Nephron progenitor cell (in vitro differentiated cells): ENCODE measurements at regions not wholly inside any gene's neighbourhood (a gene's known extent, or its start where the extent isn't known, plus 50 kb on each side); places are given as distances from the start of the nearest gene placed in this dataset.

ENCODE experiments used
- DNase-seq: peaks from one replicate; pipeline ENCODE4 v3.0.0; 2021
- H3K27ac Mint-ChIP-seq: 2 replicates; pipeline ENCODE4 v1.8.0; 2021; ENCODE audit warnings: mild to moderate bottlenecking, moderate library complexity, mixed read lengths
- H3K27me3 Mint-ChIP-seq: 2 replicates; pipeline ENCODE4 v1.8.0; 2021; ENCODE audit warnings: mild to moderate bottlenecking, low read depth, mixed read lengths; ENCODE audit not compliant: poor library complexity
- H3K36me3 Mint-ChIP-seq: 2 replicates; pipeline ENCODE4 v1.8.0; 2021; ENCODE audit warnings: low read depth, mixed read lengths
- H3K4me1 Mint-ChIP-seq: 2 replicates; pipeline ENCODE4 v1.8.0; 2021; ENCODE audit warnings: mixed read lengths
- H3K4me3 Mint-ChIP-seq: 2 replicates; pipeline ENCODE4 v1.8.0; 2021; ENCODE audit warnings: mild to moderate bottlenecking, moderate library complexity, mixed read lengths
- H3K9me3 Mint-ChIP-seq: 2 replicates; pipeline ENCODE4 v1.8.0; 2021; ENCODE audit warnings: mild to moderate bottlenecking, moderate library complexity, mixed read lengths
- TF ChIP-seq, protein P1 (sequence below): fragments of 200-600 bp; sonication (generic); IDR thresholded peaks from 2 replicates; pipeline ENCODE4 v1.5.0; 2021; ENCODE audit warnings: antibody characterized with exemption

- H3K36me3 Mint-ChIP-seq = no peaks in the 10 kb centered on the region
- no peaks in the 10 kb centered on the region for H3K9me3 Mint-ChIP-seq
- no peaks in the 10 kb centered on the region for H3K4me1 Mint-ChIP-seq
- TF ChIP-seq, protein P1, sequence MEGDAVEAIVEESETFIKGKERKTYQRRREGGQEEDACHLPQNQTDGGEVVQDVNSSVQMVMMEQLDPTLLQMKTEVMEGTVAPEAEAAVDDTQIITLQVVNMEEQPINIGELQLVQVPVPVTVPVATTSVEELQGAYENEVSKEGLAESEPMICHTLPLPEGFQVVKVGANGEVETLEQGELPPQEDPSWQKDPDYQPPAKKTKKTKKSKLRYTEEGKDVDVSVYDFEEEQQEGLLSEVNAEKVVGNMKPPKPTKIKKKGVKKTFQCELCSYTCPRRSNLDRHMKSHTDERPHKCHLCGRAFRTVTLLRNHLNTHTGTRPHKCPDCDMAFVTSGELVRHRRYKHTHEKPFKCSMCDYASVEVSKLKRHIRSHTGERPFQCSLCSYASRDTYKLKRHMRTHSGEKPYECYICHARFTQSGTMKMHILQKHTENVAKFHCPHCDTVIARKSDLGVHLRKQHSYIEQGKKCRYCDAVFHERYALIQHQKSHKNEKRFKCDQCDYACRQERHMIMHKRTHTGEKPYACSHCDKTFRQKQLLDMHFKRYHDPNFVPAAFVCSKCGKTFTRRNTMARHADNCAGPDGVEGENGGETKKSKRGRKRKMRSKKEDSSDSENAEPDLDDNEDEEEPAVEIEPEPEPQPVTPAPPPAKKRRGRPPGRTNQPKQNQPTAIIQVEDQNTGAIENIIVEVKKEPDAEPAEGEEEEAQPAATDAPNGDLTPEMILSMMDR = no peak
- no peak overlapping the region for H3K27ac Mint-ChIP-seq
- peaks cover 3% of the 10 kb centered on the region for H3K27me3 Mint-ChIP-seq
- no peak for DNase-seq
- H3K4me3 Mint-ChIP-seq = no peak overlapping the region
Observed at GRCh38 chr4:141565379-141566089, 70.8 kb upstream of the IL15 start.

- TF ChIP-seq, protein P1 = no peak
- Mint-ChIP-seq H3K9me3 (no peaks in the 10 kb centered on the region), H3K4me1 (no peaks in the 10 kb centered on the region), H3K4me3 (no peak overlapping the region), H3K27me3 (peaks cover 3% of the 10 kb centered on the region), H3K27ac (no peak overlapping the region), H3K36me3 (no peaks in the 10 kb centered on the region)
- no peak for DNase-seq
Observed at GRCh38 chr4:141567326-141567915, 69.0 kb upstream of the IL15 start.

- H3K4me3 Mint-ChIP-seq = no peak overlapping the region
- H3K4me1 Mint-ChIP-seq = no peaks in the 10 kb centered on the region
- H3K27ac Mint-ChIP-seq = no peak overlapping the region
- H3K9me3 Mint-ChIP-seq = no peaks in the 10 kb centered on the region
- peaks cover 7% of the 10 kb centered on the region for H3K27me3 Mint-ChIP-seq
- DNase-seq = no peak
- H3K36me3 Mint-ChIP-seq = no peaks in the 10 kb centered on the region
- TF ChIP-seq, protein P1 = no peak
Observed at GRCh38 chr4:141569141-141569540, 67.2 kb upstream of the IL15 start.

DNA sequence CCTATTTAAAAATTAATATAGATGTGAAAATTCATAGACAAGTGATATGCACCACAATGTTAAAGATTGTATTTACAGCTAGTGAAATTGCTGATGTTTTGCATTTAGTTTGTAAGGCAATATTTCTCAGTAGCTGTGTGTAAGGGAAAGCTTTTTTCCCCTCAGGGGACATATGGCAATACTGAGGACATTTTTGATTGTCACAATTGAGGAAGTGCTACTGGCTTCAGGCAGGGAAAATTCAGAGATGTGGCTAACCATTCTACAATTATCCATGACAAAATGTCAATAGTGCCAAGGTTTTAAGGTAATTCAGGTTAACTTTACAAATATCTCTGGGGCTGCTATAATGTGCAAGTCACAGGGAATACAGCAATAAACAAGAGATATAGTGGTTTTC, 66.1 kb upstream of the IL15 start:
- Mint-ChIP-seq H3K27me3 (peaks cover 7% of the 10 kb centered on the region), H3K4me1 (no peaks in the 10 kb centered on the region), H3K4me3 (no peak overlapping the region), H3K36me3 (no peaks in the 10 kb centered on the region), H3K27ac (no peak overlapping the region), H3K9me3 (no peaks in the 10 kb centered on the region)
- no peak for DNase-seq
- TF ChIP-seq, protein P1 = no peak

DNA sequence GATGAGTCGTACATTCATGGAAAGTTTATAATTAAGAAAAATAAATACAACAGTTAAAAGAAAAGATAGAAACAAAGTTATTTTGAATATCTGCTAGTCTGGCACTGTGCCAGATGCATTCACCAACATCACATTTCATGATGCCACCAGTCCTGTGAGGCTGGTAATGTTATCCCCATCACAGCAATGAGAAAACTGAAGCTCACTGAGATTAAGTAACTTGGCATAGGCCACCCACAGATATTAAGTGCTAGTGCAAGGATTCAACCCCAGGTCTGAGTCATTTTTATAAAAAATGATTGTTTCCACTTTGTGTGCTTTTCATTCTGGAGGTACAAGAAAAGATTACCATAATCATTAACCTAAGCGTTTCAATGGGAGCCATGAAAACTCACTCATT, 65.0 kb upstream of the IL15 start:
- Mint-ChIP-seq H3K36me3 (no peaks in the 10 kb centered on the region), H3K27ac (no peak overlapping the region), H3K27me3 (peaks cover 7% of the 10 kb centered on the region), H3K4me1 (no peaks in the 10 kb centered on the region), H3K9me3 (no peaks in the 10 kb centered on the region), H3K4me3 (no peak overlapping the region)
- TF ChIP-seq, protein P1 = no peak
- no peak for DNase-seq

DNA sequence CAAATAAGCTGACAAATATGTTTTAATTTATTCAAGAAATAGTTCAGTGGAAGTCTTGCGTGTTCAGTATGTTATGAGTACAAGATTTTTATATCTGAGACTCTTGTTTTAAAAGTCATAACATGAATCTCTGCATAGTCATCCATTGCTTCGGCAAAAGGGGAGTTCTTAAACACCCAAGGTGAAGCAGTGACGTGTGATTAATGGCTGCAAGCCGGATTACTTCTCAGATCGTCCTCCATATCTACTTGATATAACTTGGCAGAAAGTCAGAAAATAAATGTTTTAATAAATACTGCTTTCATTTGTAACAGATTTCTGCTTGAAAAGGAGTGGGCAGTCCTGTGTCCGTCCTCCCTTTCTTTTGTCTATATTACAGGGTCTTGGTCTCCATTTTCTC, 64.6 kb upstream of the IL15 start:
- H3K4me3 Mint-ChIP-seq = no peak overlapping the region
- no peak overlapping the region for H3K27ac Mint-ChIP-seq
- no peaks in the 10 kb centered on the region for H3K4me1 Mint-ChIP-seq
- no peak for DNase-seq
- no peaks in the 10 kb centered on the region for H3K9me3 Mint-ChIP-seq
- H3K27me3 Mint-ChIP-seq = peaks cover 7% of the 10 kb centered on the region
- TF ChIP-seq, protein P1 = no peak
- H3K36me3 Mint-ChIP-seq = no peaks in the 10 kb centered on the region
